Skeletal muscle cell (primary cell): ENCODE measurements at regions not wholly inside any gene's neighbourhood (a gene's known extent, or its start where the extent isn't known, plus 50 kb on each side); places are given as distances from the start of the nearest gene placed in this dataset.
A peak's percentile ranks its signal among the peaks of the same experiment; 100 is the strongest.

Experiments
- DNase-seq: peaks from one replicate; pipeline ENCODE4 v3.0.0-alpha.2; 2010; ENCODE audit warnings: low read depth
- H3K4me3 ChIP-seq: 2 replicates; pipeline ENCODE4 v1.5.1; 2011; ENCODE audit warnings: low read depth, mild to moderate bottlenecking, control low read depth, low read length, moderate library complexity

- H3K4me3 ChIP-seq, result no peak overlapping the region
- no peak for DNase-seq
These were observed 187.6 kb upstream of the DMRT1 start for GRCh38 chr9:653856-654387.

- no peak overlapping the region for H3K4me3 ChIP-seq
- no peak for DNase-seq
These were observed 185.6 kb upstream of the DMRT1 start for GRCh38 chr9:655875-656274.

- H3K4me3 ChIP-seq, result no peak overlapping the region
- DNase-seq, result no peak
These were observed 184.4 kb upstream of the DMRT1 start for GRCh38 chr9:656926-657568.

GRCh38 chr9:659286-659685, 182.2 kb upstream of the DMRT1 start:
- DNase-seq, result no peak
- H3K4me3 ChIP-seq, result no peak overlapping the region

- H3K4me3 ChIP-seq, result no peak overlapping the region
- DNase-seq, result no peak
These were observed 181.3 kb upstream of the DMRT1 start for GRCh38 chr9:660227-660626.

GRCh38 chr9:663541-663940, 178.0 kb upstream of the DMRT1 start:
- DNase-seq, result no peak
- no peak overlapping the region for H3K4me3 ChIP-seq

GRCh38 chr9:665296-665695, 176.2 kb upstream of the DMRT1 start:
- no peak for DNase-seq
- H3K4me3 ChIP-seq, result no peak overlapping the region

- H3K4me3 ChIP-seq, result no peak overlapping the region
- DNase-seq, result no peak
These were observed 169.5 kb upstream of the DMRT1 start for GRCh38 chr9:671997-672396.

GRCh38 chr9:672851-673250, 168.6 kb upstream of the DMRT1 start:
- DNase-seq, result no peak
- H3K4me3 ChIP-seq, result no peak overlapping the region

GRCh38 chr9:673264-673965, 168.1 kb upstream of the DMRT1 start:
- no peak for DNase-seq
- H3K4me3 ChIP-seq, result no peak overlapping the region

- no peak for DNase-seq
- H3K4me3 ChIP-seq, result no peak overlapping the region
These were observed 167.5 kb upstream of the DMRT1 start for GRCh38 chr9:673966-674526.

- H3K4me3 ChIP-seq, result no peak overlapping the region
- no peak for DNase-seq
These were observed 165.7 kb upstream of the DMRT1 start for GRCh38 chr9:675697-676370.

- DNase-seq, result no peak
- H3K4me3 ChIP-seq, result no peak overlapping the region
These were observed 164.6 kb upstream of the DMRT1 start for GRCh38 chr9:676780-677438.

GRCh38 chr9:677461-678097, 163.9 kb upstream of the DMRT1 start:
- peak overlapping the region; percentile 20 for H3K4me3 ChIP-seq
- no peak for DNase-seq

- no peak overlapping the region for H3K4me3 ChIP-seq
- no peak for DNase-seq
These were observed 162.6 kb upstream of the DMRT1 start for GRCh38 chr9:678897-679296.

- no peak overlapping the region for H3K4me3 ChIP-seq
- DNase-seq, result no peak
These were observed 162.0 kb upstream of the DMRT1 start for GRCh38 chr9:679462-679861.

- no peak overlapping the region for H3K4me3 ChIP-seq
- no peak for DNase-seq
These were observed 161.4 kb upstream of the DMRT1 start for GRCh38 chr9:680106-680505.

- no peak for DNase-seq
- H3K4me3 ChIP-seq, result no peak overlapping the region
These were observed 158.6 kb upstream of the DMRT1 start for GRCh38 chr9:682633-683508.
